Hepatic stellate cell (primary cell): ENCODE measurements at regions not wholly inside any gene's neighbourhood (a gene's known extent, or its start where the extent isn't known, plus 50 kb on each side); places are given as distances from the start of the nearest gene placed in this dataset.

Experiments used
- DNase-seq: peaks from one replicate; pipeline ENCODE4 v3.0.0; 2011; ENCODE audit warnings: low spot score

DNA sequence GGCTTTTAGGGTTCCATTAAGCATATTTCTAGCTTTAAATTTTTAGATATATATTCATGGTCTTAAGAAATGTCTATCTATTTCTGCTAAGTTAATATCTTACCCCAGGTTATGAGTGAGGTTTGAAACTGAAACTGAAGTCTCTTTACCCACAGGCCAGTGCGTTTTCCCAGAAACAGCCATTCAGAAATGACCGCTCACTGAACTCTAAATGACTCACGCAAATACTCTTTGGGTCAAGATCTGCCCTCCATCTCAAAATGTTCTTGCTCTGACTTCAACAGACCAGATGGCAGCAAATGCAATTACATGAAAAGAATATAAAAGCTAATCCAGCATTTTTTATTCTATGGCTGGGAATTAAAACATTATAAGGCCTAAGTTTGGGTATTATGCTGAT, 315.2 kb downstream of the TDRD15 start:
- DNase-seq, result peak; percentile 72

DNA sequence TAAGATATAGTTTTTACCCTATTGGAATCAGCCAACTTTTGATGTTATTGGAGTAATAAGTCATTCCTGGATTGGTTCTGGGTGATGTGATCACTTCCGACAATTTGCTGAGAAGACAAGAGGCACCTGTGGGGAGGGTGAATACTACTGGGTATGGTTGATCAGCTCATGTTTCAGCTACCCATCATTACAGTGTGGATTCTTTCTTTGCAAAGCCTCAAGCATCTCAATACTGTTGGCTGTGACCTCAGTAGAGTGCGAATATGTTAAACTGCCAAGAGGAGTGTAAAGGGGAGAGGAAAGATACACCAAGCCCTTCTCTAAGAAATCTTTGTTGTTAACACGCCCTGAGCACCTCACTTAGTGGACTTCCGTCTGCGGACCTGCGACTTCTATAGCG, 317.7 kb downstream of the TDRD15 start:
- DNase-seq, result no peak

DNA sequence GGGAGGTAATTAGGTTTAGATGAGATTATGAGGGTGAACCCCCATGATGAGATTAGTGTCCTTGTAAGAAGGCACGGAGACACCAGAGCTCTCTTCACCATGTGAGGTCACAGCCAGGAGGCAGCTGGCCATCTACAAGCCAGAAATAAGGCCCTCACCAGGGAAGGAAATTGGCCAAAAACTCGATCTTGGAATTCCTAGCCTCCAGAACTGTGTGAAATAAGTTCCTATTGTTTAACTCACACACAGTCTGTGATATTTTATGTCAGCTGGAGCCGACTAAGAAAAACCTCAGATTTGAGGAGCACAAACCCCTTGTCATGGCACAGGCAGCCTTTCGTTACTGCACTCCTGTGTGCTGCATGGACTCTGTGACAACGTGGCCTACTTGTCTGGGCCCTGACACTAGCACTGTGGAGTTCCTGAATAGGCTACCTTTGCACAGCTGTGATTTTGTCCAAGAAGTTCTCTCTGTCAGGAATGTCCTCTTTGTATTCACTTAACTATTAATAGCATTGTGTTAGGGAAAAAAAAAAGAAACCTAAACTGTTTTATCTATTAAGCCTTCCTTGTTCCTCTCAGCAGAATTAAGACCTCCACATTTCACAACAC, 319.8 kb downstream of the TDRD15 start:
- DNase-seq, result no peak

DNA sequence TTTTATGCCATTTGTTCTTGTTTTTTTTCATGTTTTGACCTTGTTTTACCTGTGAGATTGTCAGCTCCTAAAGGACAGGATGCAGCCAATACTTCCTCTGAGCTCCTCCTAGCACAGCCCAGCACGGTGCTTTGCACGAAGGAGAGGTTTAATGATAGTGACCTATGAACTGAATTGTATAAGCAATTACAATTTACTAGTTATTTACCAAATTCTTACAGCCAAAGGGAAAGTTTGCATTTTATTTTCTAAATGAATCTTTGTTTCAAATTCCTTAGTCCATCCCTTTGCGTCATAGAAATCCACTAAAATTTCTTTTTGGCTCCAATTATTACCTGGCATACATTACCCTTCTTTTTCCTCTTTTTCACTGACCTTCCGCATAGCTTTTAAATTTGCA, 326.1 kb downstream of the TDRD15 start:
- DNase-seq, result no peak

DNA sequence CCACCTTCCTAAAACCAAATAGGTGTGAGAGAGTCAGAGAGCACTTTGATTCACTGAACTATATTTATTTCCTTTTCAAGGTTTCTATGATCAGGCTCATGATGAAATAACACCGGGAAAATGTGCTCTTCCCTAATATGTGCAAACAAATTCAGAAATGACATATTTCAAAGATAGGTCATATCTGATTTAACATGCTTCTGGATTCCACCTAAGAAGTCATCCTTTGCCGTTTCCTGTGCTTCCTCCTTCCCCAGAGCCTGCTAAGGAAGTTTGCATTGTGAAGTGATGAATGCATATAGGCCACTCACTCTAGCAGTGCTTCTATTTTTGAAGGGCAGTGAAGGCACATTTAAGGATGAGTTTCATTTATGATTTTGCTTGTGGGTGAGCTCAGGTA, 327.6 kb downstream of the TDRD15 start:
- no peak for DNase-seq

DNA sequence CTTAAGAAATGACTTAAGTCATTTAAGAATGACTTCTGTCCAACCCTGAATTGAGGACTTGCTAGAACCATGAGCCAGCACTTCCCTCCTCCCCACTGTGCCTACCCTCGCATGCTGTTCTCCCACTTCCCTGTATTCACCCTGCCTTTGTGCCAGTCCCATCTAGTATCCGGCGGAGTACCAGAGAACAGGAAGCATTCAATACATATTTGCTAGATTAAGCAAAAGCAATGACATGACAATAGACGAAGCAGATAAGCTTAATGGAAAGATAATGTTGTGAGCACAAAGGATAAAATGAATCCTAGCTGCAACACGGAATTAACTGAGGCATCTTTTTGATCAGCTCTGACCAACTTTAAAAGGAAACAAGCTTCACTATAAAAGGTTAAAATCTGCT, 328.5 kb downstream of the TDRD15 start:
- no peak for DNase-seq

DNA sequence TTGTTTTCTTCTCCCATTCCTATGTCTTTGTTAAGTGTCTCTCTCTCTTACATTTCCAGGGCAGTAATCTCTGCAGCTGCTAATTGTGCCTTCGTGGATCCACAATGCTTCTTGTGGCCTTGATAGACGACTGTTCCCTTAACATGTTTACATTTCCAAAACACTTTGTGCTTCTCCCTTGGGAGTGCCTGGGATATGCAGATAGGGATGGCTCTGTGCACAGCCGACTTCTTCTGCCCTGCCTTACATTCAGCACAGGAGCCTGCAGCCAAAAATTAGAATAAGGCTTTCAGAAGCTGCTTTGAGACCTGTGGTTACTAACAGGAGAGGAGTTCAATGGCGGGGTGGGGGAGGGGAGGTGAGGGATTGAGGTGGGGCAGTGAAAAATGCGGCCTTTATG, 328.9 kb downstream of the TDRD15 start:
- no peak for DNase-seq

DNA sequence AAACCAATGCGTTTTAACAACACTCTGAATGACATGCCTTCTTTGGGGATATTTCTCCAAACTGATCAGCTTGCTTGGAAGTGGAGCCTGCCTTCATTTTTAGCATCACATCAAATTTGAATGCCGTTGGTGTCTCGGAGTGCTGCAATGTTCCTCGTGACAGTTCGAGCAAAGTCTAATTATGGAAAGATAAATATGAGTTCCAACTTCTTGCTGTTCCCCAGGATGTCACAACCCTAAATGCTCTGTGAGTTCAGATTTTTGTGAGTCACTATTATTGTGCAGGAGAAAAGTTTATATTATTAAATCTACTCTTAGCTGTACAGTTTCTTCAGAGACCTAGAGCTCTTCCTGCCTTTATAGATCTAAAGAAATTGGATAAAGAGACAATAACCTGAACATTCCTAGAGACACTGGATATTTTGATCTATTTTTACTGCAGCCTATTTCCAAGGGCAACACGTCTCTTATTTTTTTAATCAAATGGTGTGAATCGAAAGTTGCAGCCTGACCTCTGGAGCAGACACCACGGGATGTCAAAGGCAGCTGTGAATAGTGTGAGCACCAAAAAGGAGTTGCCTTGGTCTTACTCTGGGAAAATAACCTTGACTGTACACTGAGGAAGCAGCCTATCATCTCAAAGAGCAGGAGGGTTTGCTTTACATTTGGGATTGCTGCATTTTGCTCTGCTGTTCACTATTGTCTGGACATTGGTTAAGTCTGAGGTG, 330.1 kb downstream of the TDRD15 start:
- no peak for DNase-seq

DNA sequence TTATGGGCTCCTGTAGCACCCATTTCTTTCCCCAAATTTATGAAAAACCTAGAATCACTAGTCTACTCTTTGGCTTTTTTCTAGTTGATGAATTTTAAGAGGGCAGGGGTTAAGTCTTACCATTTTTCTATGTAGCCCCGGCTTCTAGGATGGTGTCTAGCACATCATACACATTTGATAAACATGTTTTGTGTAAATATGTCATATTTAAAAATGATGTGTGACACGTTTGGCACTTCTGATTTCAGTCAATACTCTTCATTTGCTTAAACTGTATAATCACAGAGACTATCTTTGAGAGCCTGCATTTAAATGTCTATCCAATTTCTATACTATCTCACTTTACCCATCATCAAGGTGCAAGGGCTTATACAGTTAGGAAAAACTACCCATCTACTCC, 331.1 kb downstream of the TDRD15 start:
- no peak for DNase-seq

DNA sequence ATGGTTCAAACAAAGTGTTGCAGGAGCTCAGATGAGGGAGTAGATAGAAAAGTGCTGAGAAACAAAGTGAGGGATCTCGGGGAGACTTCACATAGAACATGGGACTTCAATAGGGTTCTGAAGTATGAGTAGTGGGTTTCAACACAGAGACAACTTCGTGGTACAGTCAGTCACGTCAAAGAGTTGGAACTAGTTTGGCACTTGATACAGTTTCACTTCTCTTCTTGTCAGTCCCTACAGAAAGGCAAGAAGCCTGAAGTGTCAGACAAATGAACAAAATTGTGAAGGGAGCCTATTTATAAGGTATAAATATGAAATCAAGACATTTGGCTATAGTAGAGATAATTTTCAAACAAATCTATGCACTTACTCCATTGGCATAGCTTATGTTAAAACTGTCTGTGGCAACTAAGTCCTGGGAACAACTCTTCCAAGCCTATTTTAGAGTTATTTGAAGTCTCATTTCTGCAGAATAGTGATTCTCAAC, 338.0 kb downstream of the TDRD15 start:
- DNase-seq, result no peak

DNA sequence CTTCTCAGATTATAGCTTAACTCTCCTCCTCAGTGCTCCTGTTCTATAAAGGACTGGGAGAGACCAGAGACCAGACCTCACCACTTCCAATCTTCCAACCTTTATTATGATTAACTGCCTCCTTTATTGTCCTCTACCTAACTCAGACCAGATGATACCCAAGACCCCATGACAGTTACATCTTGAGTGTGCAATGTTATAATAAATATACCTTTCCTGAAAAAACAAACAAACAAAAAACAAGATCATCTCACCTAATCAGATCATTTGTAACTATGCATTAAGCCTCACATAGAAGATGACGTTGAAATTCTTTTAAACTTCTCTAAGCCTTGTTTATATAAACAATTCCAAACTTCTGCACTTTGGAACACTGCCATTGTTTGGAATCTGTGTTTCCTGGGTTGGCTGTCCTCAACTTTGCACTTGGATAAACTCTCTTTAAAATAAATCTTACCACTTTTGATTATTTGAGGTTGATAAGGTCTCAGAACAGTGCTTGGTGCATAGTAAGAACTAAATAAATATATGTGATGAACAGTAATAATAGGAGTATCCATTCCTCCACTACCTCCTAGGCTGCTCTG, 342.7 kb downstream of the TDRD15 start:
- DNase-seq, result no peak

DNA sequence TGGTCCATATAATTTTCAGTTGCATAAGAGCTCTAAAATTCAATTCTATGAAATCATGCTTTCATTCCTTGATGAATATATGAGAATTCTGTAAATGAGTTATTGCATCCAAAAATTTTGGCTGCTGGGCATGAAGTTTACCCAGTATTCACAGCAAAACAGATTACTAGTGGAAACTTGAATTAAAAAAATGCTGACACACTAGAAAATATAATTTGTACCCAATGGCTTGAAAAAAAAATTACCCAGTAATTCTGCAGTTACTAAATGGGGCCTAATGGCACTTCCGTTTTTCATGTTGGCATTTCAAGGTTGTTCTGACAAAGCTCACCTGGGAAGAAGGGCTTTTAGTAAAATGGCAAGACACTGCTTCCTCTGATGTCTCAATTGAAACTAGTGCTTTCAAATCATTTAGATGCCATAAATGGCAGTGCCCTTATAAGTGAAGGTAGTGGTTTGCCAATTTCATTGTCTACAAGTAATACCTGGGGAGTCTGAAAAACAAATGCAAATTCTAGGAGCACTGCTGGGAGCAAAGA, 343.6 kb downstream of the TDRD15 start:
- DNase-seq, result no peak

DNA sequence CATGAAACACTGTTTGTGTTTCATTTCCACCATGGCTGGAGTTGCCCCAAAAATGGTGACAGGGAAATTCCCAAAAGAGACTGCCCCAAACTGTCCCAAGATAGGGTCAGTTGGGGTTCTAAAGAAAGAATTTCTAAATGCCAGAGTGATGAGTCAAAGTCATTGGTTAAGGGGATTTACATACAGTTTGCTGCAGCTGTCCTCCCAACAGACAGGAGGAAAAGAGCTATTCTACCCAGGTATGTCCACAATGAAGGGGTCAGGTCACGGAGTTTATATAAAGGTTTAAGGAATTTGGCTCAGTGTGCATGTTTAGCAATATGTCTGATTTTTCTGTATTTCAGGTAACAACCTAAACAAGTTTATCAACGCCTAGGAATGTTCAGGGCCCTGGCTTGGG, 344.1 kb downstream of the TDRD15 start:
- DNase-seq, result no peak

DNA sequence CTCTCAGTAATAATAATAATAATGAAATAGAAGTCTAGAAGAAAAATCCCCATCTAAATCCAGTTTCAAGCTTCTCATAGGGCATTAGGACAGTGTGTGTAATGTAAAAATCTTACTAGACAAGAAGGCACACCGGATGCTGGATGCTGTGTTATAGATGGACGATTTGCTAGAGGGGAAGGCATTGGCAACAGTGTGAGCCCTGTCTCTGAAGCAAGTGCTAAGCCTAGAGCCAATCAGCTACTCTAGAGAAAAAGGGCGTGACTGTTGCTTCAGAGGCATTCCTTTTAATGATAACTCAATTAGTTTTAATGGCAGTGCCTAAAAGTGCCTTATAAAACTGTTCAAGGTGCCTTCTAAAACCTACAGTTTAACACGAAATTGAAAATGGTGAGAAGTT, 344.9 kb downstream of the TDRD15 start:
- DNase-seq, result no peak

DNA sequence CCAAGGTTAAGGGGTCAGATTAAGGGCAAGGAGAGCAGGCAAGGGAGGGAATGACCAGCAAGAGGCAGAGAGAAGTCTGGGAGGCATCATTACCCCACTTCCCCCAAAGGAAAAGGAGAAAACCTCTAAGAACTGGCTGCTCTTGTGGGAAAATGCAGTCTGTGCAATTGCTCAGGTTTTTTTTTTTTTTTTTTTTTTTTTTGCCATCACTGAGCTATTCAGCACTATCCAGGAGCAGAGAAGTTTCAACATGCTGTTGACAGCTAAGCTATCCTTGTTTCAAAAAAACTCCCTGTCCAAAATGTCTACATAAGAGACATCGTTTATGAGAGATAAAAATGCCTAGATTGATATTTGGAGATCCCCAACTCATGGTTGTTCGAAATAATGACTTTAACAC, 345.4 kb downstream of the TDRD15 start:
- DNase-seq, result no peak

DNA sequence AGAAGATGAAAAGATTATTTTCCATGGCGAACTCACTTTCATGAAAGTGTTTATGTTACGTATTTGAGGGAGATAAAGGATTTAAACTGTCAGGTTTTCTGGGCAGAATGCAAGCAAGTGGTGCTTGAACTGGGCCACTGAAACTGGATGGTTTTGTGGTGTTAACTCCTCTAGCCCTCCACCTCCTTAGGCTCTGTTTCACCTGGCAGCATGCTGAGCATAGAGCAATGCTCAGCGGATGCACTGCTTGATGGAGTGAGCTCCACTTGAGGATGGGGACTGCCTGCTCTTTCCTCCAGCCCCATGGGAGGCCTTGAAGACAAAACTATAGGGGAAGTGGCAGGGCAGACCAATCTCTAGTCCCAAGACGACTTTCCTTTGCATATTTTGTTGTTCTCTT, 345.8 kb downstream of the TDRD15 start:
- DNase-seq, result no peak

DNA sequence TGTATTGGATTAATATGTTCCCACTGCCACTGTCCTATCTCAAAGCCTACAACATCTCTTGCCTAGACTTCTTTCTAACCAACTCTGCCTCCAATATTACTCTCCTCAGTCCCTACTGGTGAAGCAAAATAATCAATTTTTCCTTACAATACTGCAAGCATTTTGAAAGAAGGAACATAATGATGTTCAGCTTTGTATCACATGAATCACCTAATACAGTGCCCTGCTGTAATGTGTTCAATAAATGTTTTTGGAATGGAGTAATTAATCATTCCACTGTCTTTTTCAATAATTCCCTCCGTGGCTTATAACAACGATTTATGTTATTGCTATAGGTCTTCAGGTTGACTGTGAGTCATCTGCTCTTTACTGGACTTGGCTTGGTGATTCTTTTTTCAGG, 356.4 kb downstream of the TDRD15 start:
- no peak for DNase-seq

DNA sequence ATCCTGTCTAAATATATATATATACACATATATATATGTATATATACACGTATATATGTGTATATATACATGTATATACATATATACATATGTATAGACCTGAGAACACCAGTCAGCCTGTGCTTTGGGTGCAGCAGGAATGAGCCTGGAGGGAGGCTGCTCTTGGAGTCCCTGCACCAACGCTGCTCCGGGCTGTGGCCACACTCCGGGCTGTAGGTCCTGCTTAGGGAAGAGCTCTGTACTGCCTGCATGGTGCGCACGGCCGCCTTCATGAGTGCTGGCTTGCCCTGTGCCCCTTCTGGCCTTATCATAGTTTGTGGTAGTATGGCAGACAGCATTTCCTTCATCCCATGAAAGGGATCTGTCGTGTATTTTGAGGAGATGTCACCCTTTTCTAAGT, 360.9 kb downstream of the TDRD15 start:
- DNase-seq, result no peak

DNA sequence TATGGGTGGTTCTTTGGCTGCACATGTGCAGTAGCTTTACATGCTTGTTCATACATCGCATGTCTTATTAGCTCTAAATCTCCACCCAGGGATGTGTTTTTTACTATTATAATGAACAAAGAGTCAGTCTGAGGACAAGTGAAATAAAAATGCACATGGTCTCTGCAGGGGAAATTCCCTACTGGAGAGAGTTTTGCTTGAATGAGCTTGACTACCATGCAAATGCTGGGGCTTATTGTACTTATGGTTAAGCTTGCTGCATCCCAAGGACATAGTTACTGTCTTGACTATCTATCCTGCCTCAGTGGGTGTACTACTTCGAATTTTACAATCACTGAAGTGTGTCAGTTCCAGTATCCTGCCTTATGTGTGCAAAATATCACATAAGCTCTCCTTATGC, 362.7 kb downstream of the TDRD15 start:
- DNase-seq, result no peak

DNA sequence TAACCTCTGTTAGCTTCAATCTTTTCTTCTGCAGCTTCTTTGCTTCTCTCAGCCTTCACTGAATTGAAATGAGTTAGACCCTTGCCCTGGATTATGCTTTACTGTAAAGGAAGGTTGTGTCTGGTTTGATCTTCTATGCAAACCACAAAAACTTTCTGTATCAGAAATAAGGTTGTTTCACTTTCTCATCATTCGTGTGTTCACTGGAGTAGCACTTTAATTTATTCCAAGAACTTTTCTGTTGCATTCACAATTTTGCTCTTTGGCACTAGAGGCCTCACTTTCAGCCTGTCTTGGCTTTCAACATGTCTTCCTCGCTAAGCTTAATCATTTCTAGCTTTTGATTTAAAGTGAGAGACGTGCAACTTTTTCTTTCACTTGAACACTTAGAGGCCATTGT, 365.3 kb downstream of the TDRD15 start:
- DNase-seq, result no peak

DNA sequence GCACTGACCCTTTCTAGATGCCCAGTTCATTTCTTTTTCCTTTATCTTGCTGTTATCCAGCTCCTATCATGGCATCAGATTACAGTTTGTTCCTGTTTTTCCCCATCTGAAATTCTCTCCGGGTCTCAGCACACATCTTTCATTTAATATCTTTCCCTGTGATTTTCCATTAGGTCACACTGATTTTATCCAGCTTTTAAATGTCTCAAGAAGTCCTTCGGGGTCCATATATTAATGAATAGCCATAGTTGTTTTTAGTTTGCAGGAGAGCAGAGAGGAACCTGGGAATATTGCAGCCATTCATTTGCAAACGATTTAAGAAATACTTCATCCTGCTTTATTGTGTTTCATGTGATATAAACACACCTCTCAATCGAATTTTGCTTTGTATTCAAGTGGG, 374.2 kb downstream of the TDRD15 start:
- DNase-seq, result no peak

DNA sequence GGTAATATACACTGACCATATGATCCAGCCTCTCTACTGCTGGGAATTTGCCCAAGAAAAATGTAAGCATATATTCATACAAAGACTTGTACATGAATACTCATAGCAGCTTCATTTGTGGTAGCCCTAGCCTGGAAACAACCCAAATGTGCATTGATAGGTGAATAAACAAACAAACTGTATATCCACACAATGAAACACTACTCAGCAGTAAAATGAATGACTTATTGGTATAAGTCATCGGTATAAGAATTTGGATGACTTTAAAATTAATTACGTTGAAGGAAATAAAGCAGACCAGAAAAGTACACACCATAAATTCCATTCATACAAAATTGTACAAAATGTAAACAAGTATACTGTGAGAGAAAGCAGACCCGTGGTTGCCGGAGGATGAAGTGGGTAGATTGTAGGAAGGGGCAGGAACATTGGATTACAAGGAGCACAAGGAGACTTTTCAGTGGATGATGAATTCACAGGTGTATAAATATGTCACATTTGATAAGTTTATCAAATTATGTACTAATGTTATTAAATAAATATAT, 376.7 kb downstream of the TDRD15 start:
- DNase-seq, result no peak

DNA sequence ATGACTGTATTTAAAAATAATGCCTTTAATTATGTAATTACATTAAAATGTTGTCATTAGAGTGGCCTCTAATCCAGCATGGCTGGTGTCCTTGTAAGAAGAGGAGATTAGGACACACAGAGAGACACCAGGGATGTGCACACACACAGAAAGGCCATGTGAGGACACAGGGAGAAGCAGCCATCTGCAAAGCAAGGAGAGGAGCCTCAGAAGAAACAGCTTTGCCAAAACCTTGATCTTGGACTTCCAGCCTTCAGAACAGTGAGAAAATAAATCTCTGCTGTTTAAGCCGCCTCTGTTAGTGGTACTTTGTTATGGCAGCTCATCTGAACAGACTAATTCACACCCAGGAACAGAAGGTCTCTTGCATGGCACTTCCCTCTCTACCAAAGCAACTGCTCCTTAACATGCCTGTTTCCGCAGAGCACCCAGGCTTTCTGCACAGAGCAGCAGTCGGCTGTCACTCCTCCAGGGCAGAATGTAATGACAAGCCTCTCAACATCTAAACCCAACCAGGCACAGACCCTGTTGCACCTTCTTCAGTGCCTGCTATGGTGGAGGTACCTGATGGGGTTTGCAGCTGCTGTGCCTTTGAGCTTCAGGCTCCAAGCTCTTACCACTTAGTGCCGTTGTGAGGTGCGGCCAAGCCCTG, 377.7 kb downstream of the TDRD15 start:
- DNase-seq, result no peak
